H1 (cell line): ENCODE measurements at regions not wholly inside any gene's neighbourhood (a gene's known extent, or its start where the extent isn't known, plus 50 kb on each side); places are given as distances from the start of the nearest gene placed in this dataset.

Experiments used
- RAD21 ChIP-seq, 2 experiments: IDR thresholded peaks in 1 of 2; conservative IDR thresholded peaks in 1 of 2; 2 replicates each; pipeline ENCODE4 v1.6.1; 2011; ENCODE audit warnings: low read depth in 2 of 2, low read length in 2 of 2, improper control_type of control experiment in 1 of 2, inconsistent platforms in 1 of 2, mild to moderate bottlenecking in 1 of 2, moderate library complexity in 1 of 2
- RFX5 ChIP-seq: IDR thresholded peaks from 2 replicates; pipeline ENCODE4 v1.6.1; 2011; ENCODE audit warnings: low read depth, low read length, improper control_type of control experiment, borderline replicate concordance
- SP2 ChIP-seq: IDR thresholded peaks from 2 replicates; pipeline ENCODE4 v1.6.1; 2012; ENCODE audit warnings: mild to moderate bottlenecking, low read length, inconsistent platforms

DNA sequence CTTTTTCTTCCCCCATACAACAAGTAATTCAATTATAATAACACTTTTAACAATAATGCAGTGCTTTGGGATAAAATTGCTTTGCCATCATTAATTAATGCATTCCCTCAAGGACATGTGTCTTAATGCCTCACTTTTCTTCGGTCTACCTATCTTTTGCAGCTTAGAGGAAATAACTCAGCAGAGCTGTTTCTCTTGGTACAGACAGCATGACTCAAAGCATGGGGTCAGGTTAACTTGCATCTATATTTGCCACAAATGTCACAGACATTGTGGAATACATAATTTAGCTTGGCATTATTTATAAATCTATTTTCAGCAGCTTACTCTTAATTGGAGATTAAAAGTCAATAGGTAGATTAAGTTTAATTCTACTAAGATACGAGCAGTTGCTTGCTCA, 376.1 kb upstream of the CNTNAP5 start (continued):
- TF ChIP-seq RAD21 (IDR thresholded peaks at IDR 0.05 in 1 of 2, conservative IDR thresholded peaks at IDR 0.05 in 1 of 2; ENCODE audit: low read depth in 2 of 2, low read length in 2 of 2) (no peak), SP2 (no peak), RFX5 (no peak)
